ENCODE measurements at regions not wholly inside any gene's neighbourhood (a gene's known extent, or its start where the extent isn't known, plus 50 kb on each side); places are given as distances from the start of the nearest gene placed in this dataset.

GRCh38 chr6:169320013-169320412 lies 66.4 kb upstream of the THBS2 start:
- H3K4me1 ChIP-seq (ENCODE audit: insufficient read depth) = peaks cover 7% of the 10 kb centered on the region
- no peaks in the 10 kb centered on the region for H3K9me3 ChIP-seq
- H3K27ac ChIP-seq = peak overlapping the region in 1 of 2 donors; percentile 53
- DNase-seq = no peak
- intact Hi-C loops (cut with DNase I) = no loop called here
- H3K4me3 ChIP-seq = no peak overlapping the region
- H3K36me3 ChIP-seq = no peaks in the 10 kb centered on the region
- TF ChIP-seq, protein P1, sequence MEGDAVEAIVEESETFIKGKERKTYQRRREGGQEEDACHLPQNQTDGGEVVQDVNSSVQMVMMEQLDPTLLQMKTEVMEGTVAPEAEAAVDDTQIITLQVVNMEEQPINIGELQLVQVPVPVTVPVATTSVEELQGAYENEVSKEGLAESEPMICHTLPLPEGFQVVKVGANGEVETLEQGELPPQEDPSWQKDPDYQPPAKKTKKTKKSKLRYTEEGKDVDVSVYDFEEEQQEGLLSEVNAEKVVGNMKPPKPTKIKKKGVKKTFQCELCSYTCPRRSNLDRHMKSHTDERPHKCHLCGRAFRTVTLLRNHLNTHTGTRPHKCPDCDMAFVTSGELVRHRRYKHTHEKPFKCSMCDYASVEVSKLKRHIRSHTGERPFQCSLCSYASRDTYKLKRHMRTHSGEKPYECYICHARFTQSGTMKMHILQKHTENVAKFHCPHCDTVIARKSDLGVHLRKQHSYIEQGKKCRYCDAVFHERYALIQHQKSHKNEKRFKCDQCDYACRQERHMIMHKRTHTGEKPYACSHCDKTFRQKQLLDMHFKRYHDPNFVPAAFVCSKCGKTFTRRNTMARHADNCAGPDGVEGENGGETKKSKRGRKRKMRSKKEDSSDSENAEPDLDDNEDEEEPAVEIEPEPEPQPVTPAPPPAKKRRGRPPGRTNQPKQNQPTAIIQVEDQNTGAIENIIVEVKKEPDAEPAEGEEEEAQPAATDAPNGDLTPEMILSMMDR (IDR thresholded peaks at IDR 0.05) = no peak
- TF ChIP-seq EP300 (IDR thresholded peaks at IDR 0.05) (no peak), POLR2A (IDR thresholded peaks at IDR 0.05) (no peak)
- H3K27me3 ChIP-seq = no peaks in the 10 kb centered on the region
- 9 to 73% (median 19%) methylated on average over 3 of the region's 3 CpGs for WGBS, 3 donors

DNA sequence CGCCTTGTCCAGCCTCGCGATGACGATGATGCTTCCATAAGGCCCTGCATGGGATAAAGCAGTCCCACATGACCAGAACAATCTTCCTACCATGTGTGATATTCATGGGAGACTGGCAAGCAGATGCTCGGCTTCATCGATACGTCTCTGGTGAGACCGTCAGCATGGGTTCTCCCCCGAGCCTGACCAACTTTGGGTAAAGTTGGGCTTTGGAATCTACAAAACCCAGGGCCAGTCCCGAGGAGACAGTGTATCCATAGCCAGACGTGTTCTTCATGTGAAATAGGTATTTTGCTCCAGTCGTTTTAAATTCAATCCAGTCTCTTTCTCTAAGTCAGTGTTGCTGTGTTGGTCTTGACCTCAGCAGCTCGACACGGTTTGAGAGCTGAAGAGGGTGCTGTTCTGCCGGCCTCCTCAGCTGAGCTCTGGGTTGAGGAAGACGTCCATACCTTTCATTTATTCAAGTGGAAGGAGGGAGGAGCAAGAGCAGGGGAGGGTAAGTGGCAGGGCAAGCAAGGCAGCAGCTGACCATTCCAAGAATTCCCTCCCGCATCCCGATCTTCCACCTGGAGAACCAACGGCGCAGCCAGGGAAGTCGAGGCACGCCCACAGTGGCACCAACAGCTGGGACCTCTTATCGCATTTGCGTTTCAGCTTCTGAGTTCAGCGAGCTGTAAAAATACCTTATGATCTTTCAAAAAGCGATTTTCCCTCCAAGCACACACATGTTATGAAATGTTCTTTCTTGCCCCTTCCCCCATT lies 64.0 kb upstream of the THBS2 start:
- 90 to 92% (median 92%) methylated on average over 26 of the region's 26 CpGs for WGBS, 3 donors
- H3K4me1 ChIP-seq (ENCODE audit: insufficient read depth) = peaks cover 7% of the 10 kb centered on the region
- intact Hi-C loops (cut with DNase I) = no loop called here
- no peak overlapping the region for H3K4me3 ChIP-seq
- DNase-seq = no peak
- no peak for TF ChIP-seq EP300 (IDR thresholded peaks at IDR 0.05)
- TF ChIP-seq POLR2A (IDR thresholded peaks at IDR 0.05) = no peak
- TF ChIP-seq, protein P1 (IDR thresholded peaks at IDR 0.05) = no peak
- no peaks in the 10 kb centered on the region for H3K27me3 ChIP-seq
- H3K36me3 ChIP-seq = no peaks in the 10 kb centered on the region
- H3K9me3 ChIP-seq = no peaks in the 10 kb centered on the region
- H3K27ac ChIP-seq = no peak overlapping the region

DNA sequence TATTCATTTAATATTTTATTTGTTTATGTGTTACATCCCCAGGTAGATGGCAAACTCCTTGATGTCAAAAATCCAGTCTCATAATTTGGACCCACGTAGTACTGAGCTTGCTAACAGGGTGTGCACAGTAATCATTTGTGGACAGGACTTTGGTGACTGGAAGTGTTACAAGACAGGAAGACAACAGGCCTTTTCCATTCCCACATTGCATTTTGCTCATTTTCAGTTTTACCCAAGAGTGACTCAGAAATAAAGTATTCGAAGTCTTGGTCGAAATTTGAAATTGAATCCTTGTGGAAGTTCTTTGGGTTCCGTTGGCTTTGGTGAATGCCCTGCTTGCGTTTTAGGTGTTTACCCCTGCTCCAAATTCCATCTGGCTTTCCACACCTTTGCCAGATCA lies 63.0 kb upstream of the THBS2 start:
- no peak overlapping the region for H3K4me3 ChIP-seq
- WGBS, 3 donors = 92 to 98% (median 95%) methylated on average over 5 of the region's 5 CpGs

GRCh38 chr6:169315830-169316614 lies 62.4 kb upstream of the THBS2 start:
- 90 to 97% (median 95%) methylated on average over 12 of the region's 12 CpGs for WGBS, 3 donors
- no peaks in the 10 kb centered on the region for H3K9me3 ChIP-seq
- H3K27ac ChIP-seq = no peak overlapping the region
- no peak overlapping the region for H3K4me3 ChIP-seq
- DNase-seq = no peak
- peaks cover 7% of the 10 kb centered on the region for H3K4me1 ChIP-seq (ENCODE audit: insufficient read depth)
- intact Hi-C loops (cut with DNase I) = no loop called here
- no peaks in the 10 kb centered on the region for H3K27me3 ChIP-seq
- TF ChIP-seq, protein P1 (IDR thresholded peaks at IDR 0.05) = no peak
- no peaks in the 10 kb centered on the region for H3K36me3 ChIP-seq

More for the DNA sequence above, 63.0 kb upstream of the THBS2 start:
- Histone ChIP-seq H3K9me3 (no peaks in the 10 kb centered on the region), H3K27ac (no peak overlapping the region), H3K4me1 (ENCODE audit: insufficient read depth) (peaks cover 7% of the 10 kb centered on the region), H3K36me3 (no peaks in the 10 kb centered on the region), H3K27me3 (no peaks in the 10 kb centered on the region)
- DNase-seq = no peak
- intact Hi-C loops (cut with DNase I) = no loop called here
- TF ChIP-seq EP300 (IDR thresholded peaks at IDR 0.05) = no peak
- no peak for TF ChIP-seq POLR2A (IDR thresholded peaks at IDR 0.05)
- TF ChIP-seq, protein P1 (IDR thresholded peaks at IDR 0.05) = no peak
